ENCODE measurements at regions not wholly inside any gene's neighbourhood (a gene's known extent, or its start where the extent isn't known, plus 50 kb on each side); places are given as distances from the start of the nearest gene placed in this dataset.
"Not testable (repeated sequence)": the region's sequence is repeated elsewhere in the genome, so short reads cannot be mapped to it uniquely, and the experiment has no call there.

DNA sequence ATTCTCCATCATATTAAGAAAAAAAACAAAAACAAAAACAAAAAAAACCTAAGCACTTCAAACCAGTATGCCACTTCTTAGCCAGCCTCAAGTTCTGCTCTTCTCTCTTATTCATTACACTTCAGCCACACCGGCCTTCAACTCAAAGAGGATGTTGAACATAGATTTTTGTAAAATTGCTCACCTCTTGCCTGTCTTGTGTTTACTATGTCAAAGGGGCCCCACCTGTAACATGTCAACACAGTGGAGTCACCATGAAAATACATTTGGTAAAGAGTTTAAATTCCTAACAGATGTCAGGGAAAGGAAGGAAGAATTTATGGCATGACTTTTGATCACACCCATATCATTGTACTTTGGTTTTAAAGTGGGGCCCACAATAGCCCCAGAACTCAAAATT is 121.1 kb upstream of the GHR start:
- no peak for DNase-seq (ENCODE audit: extremely low read depth, low read depth)
- TF ChIP-seq, protein P1, sequence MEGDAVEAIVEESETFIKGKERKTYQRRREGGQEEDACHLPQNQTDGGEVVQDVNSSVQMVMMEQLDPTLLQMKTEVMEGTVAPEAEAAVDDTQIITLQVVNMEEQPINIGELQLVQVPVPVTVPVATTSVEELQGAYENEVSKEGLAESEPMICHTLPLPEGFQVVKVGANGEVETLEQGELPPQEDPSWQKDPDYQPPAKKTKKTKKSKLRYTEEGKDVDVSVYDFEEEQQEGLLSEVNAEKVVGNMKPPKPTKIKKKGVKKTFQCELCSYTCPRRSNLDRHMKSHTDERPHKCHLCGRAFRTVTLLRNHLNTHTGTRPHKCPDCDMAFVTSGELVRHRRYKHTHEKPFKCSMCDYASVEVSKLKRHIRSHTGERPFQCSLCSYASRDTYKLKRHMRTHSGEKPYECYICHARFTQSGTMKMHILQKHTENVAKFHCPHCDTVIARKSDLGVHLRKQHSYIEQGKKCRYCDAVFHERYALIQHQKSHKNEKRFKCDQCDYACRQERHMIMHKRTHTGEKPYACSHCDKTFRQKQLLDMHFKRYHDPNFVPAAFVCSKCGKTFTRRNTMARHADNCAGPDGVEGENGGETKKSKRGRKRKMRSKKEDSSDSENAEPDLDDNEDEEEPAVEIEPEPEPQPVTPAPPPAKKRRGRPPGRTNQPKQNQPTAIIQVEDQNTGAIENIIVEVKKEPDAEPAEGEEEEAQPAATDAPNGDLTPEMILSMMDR (IDR thresholded peaks at IDR 0.05; ENCODE audit: low read depth, low read length) = no peak

DNA sequence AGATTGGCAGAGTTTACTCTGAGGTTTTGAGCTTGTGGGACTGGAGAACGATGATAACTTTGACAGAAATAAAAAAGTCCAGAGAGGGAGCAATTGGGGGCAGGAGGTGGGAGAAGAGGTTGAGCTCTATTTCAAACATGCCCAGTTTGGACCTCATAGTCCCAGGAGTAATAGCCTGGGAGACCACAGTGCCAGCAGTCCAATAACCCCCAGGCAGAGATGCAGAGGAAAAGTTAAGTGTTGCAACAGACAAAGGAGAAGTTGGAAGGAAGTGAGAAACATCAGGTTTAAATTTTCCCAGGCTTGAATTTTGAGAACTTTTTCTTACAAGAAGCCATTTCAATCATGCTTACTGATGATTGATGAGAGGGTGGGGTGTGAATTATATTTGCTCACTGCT is 117.0 kb upstream of the GHR start:
- DNase-seq (ENCODE audit: extremely low read depth, low read depth) = no peak
- TF ChIP-seq, protein P1 (IDR thresholded peaks at IDR 0.05; ENCODE audit: low read depth, low read length) = no peak

DNA sequence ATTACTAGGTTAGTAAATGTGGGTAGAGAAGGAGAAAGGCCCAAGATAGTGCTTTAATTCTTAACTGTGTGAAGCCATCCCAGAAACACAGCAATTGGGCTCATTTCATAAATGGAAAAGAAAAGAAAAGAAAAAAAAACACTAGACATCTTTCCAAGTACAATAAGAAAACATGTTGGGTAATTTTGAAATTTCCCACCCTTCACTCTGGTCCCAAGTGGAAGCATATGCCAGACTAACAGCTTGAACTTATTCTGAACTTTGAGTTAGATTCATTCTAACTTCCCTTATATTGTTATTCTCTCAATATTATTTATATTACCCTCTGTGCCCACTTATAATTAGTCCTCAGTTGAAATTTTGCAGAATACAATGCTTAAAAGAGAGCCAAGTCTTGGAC is 113.4 kb upstream of the GHR start:
- TF ChIP-seq, protein P1 (IDR thresholded peaks at IDR 0.05; ENCODE audit: low read depth, low read length) = no peak
- no peak for DNase-seq (ENCODE audit: extremely low read depth, low read depth)

DNA sequence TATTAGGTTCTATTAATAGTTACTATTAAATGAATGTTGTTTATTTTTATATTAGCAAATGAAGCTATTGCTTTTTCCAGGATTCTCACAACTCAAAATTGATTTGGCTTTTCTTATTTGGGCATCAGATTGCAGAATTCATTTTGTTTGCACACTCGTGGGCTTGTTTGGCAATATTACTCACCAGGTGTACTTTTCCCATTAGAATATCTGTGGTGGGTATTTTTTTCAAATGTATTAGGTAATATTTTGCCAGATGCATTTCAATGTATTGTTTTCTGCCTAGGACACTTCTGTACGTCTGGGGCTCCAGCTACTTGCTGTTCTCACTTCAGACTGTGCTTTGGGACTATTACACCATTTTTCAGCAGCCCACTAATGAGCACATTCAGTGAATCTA is 108.0 kb upstream of the GHR start:
- TF ChIP-seq, protein P1 (IDR thresholded peaks at IDR 0.05; ENCODE audit: low read depth, low read length) = no peak

DNA sequence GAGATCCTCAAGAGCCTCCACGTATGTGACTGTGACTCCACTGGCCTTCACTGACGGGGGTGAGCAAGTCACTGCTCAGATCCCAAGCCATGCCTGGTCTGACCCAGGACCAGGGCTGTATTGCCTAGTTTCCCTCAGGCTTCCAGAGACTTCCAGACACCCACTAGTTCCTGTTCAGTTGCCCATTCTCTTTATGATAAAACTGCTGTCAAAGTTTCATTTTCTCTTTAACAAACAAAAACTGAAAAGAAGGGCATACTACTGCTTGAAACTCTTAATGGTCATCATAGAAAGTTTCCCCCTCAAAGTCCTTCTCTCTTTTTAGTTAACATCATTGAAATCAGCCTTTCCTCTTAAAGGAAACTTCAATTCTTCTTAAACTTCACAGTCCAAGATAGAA is 105.7 kb upstream of the GHR start:
- DNase-seq (ENCODE audit: extremely low read depth, low read depth) = no peak
- TF ChIP-seq, protein P1 (IDR thresholded peaks at IDR 0.05; ENCODE audit: low read depth, low read length) = no peak

More for the DNA sequence above, 108.0 kb upstream of the GHR start:
- no peak for DNase-seq (ENCODE audit: extremely low read depth, low read depth)

DNA sequence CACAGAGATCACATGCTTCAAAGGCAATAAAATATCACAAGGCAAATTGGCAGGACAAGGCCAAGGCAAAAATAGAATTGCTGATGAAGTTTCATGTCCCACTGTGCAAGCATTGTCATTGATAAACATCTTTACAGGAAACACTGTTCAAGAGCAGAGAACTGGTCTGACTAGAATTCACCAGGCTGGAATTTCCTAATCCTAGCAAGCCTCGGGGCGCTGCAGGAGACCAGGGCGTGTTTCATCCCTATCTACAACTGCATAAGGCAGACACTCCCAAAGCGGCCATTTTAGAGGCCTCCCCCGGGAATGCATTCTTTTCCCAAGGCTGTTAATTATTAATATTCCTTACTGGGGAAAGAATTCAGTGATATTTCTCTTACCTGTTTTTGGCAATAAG is 103.7 kb upstream of the GHR start:
- DNase-seq (ENCODE audit: extremely low read depth, low read depth) = not testable (repeated sequence)

DNA sequence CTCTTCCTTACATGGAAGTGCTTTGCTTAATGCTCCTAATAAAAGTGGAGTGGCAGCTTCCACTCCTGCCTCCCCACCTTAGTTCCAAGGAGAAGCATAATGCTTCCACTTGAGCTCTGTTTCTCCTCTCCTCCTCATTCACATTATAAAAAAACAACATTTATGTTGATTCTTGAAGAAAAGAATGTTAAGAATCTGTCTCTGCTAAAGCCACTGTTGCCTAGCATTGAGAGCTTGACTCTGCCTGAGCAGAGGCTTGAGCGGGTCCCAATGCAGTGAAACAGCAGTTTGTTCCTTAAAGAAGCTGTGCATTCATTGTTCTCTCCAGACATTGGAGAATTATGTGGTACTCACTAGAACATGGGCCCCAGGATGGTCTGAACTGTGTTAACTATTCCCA is 101.5 kb upstream of the GHR start:
- DNase-seq (ENCODE audit: extremely low read depth, low read depth) = no peak
- TF ChIP-seq, protein P1 (IDR thresholded peaks at IDR 0.05; ENCODE audit: low read depth, low read length) = no peak

DNA sequence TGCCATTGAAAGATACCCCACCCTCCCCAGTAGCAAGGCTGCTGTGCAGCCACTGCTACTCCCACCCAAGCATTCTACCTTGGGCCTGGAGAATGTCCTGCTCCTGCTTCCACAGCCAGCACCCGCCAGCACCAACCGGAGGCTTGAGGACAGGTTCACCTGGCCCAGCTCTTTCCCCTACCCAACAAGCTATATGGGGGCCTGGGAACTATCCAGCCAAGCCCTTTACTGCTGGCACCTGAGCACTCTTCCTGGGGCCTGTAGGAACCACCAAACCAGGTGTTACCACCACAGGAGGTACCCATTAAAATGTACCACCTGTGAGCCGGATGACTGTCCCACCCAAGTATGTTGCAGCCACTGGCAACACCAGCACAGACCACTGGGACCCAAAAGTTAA is 86.1 kb upstream of the GHR start:
- TF ChIP-seq, protein P1 (IDR thresholded peaks at IDR 0.05; ENCODE audit: low read depth, low read length) = no peak
- DNase-seq (ENCODE audit: extremely low read depth, low read depth) = no peak
